Muscle of leg (tissue), 3 donors: ENCODE measurements at regions not wholly inside any gene's neighbourhood (a gene's known extent, or its start where the extent isn't known, plus 50 kb on each side); places are given as distances from the start of the nearest gene placed in this dataset.
A peak's percentile ranks its signal among the peaks of the same experiment; 100 is the strongest.
"Not testable (repeated sequence)": the region's sequence is repeated elsewhere in the genome, so short reads cannot be mapped to it uniquely, and the experiment has no call there.

Experiments used
- DNase-seq: peaks from one replicate; pipeline ENCODE4 v3.0.0; 2013
- H3K27ac ChIP-seq: one replicate; pipeline ENCODE4 v1.5.1; 2013; ENCODE audit warnings: mild to moderate bottlenecking, low read length, control low read depth
- H3K27me3 ChIP-seq: one replicate; pipeline ENCODE4 v1.6.1; 2013; ENCODE audit warnings: low read length; ENCODE audit not compliant: control insufficient read depth, insufficient read depth
- H3K36me3 ChIP-seq: one replicate; pipeline ENCODE4 v1.6.1; 2013; ENCODE audit warnings: low read length; ENCODE audit not compliant: control insufficient read depth, insufficient read depth
- H3K4me1 ChIP-seq: one replicate; pipeline ENCODE4 v1.6.1; 2013; ENCODE audit warnings: low read length; ENCODE audit not compliant: control insufficient read depth, insufficient read depth
- H3K4me3 ChIP-seq: one replicate; pipeline ENCODE4 v1.5.1; 2013; ENCODE audit warnings: low read length, control low read depth
- H3K9me3 ChIP-seq: replicated peaks from 2 replicates; pipeline ENCODE4 v1.6.1; 2013; ENCODE audit warnings: low read depth, low read length; ENCODE audit not compliant: control insufficient read depth
- WGBS: methylation state at CpG from one replicate; pipeline ENCODE4 v1.1.5; 2013; ENCODE audit warnings: missing lambda C conversion rate; ENCODE audit not compliant: insufficient coverage; 5-methylcytosine and 5-hydroxymethylcytosine counted together

- no peak for DNase-seq
- no peaks in the 10 kb centered on the region for H3K4me1 ChIP-seq
- WGBS: no CpG with 5 or more reads among the region's 1 CpG
- H3K4me3 ChIP-seq: no peak overlapping the region
- H3K9me3 ChIP-seq: no peaks in the 10 kb centered on the region
- H3K36me3 ChIP-seq: no peaks in the 10 kb centered on the region
- H3K27me3 ChIP-seq: no peaks in the 10 kb centered on the region
- no peak overlapping the region for H3K27ac ChIP-seq
Measured at GRCh38 chr4:134624365-134624764, 422.8 kb upstream of the PABPC4L start.

GRCh38 chr4:134622626-134623575 lies 421.3 kb upstream of the PABPC4L start:
- WGBS: 38% methylated on average over 9 of the region's 13 CpGs
- not testable (repeated sequence) for H3K27me3 ChIP-seq, H3K36me3 ChIP-seq, H3K9me3 ChIP-seq, H3K4me1 ChIP-seq, H3K4me3 ChIP-seq, H3K27ac ChIP-seq
- peak; percentile 3 for DNase-seq

GRCh38 chr4:134622199-134622598 lies 420.6 kb upstream of the PABPC4L start:
- 100% methylated on average over 2 of the region's 2 CpGs for WGBS
- no peaks in the 10 kb centered on the region for H3K36me3 ChIP-seq
- H3K27me3 ChIP-seq: no peaks in the 10 kb centered on the region
- no peak overlapping the region for H3K27ac ChIP-seq
- no peak overlapping the region for H3K4me3 ChIP-seq
- no peaks in the 10 kb centered on the region for H3K4me1 ChIP-seq
- no peaks in the 10 kb centered on the region for H3K9me3 ChIP-seq
- no peak for DNase-seq

DNA sequence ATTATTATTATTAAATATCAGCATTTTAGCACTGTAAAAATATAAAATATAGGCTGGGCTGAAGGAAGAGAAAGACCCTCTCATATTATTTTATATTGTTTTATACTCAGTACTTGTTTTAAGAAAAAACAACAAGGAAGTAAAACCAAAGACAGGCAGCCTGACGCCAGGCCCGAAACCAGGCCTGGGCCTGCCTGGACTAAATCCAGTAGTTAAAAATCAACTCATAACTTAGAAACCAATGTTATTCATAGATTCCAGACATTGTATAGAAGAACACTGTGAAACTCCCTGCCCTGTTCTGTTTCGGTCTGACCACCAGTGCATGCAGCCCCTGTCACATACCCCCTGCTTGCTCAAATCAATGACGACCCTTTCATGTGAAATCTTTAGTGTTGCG lies 420.1 kb upstream of the PABPC4L start:
- H3K27ac ChIP-seq, DNase-seq, H3K27me3 ChIP-seq, H3K4me1 ChIP-seq, H3K4me3 ChIP-seq, H3K9me3 ChIP-seq, H3K36me3 ChIP-seq: not testable (repeated sequence)
- 70% methylated on average over 2 of the region's 5 CpGs for WGBS

DNA sequence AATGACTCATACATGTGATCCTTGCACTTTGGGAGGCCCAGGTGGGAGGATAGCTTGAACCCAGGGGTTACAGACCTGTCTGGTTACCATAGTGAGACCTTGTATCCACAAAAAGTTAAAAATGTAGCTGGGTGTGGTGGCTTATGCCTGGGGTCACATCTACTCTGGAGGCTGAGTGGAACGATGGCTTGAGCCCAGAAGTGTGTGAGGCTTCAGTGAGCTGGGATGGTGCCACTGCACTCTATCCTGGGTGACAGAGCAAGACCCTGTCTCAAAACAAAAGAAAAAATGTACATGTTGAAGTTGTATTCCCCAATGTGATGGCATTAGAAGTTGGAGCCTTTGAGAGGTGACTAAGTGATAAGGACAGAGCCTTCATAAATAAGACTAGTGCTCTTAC lies 409.4 kb upstream of the PABPC4L start:
- no peaks in the 10 kb centered on the region for H3K36me3 ChIP-seq
- no peaks in the 10 kb centered on the region for H3K27me3 ChIP-seq
- H3K27ac ChIP-seq: no peak overlapping the region
- no peak overlapping the region for H3K4me3 ChIP-seq
- no peaks in the 10 kb centered on the region for H3K4me1 ChIP-seq
- no peak for DNase-seq
- H3K9me3 ChIP-seq: peaks cover 2% of the 10 kb centered on the region
- WGBS: 90% methylated on average over 1 of the region's 1 CpG

DNA sequence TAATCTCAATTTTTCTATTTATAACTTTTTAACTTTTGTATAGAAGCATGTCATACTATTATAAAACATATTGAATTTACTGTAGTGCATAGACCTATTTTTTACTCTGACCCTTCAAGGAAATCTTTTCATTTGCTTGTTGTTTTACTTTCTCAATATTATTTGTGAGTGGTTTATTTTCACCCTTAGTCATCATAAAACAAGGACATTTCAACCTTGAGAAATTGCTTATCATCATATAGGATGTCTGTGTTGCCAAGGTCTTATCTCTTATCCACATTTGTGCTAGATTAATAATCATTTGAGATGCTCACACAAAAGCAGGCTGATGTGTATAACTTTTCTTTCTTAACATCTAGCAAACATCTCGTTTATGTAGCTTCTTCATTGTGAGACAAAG lies 408.6 kb upstream of the PABPC4L start:
- Histone ChIP-seq H3K27me3 (no peaks in the 10 kb centered on the region), H3K4me1 (no peaks in the 10 kb centered on the region)
- no CpG with 5 or more reads among the region's 1 CpG for WGBS

GRCh38 chr4:134601706-134602105 lies 400.1 kb upstream of the PABPC4L start:
- Histone ChIP-seq H3K27me3 (no peaks in the 10 kb centered on the region), H3K9me3 (no peaks in the 10 kb centered on the region), H3K4me3 (no peak overlapping the region), H3K27ac (no peak overlapping the region), H3K4me1 (no peaks in the 10 kb centered on the region), H3K36me3 (no peaks in the 10 kb centered on the region)
- no CpG with 5 or more reads among the region's 1 CpG for WGBS
- DNase-seq: no peak

More for the DNA sequence above, 408.6 kb upstream of the PABPC4L start:
- H3K27ac ChIP-seq: no peak overlapping the region
- no peak overlapping the region for H3K4me3 ChIP-seq
- no peak for DNase-seq
- H3K9me3 ChIP-seq: peaks cover 2% of the 10 kb centered on the region
- no peaks in the 10 kb centered on the region for H3K36me3 ChIP-seq

DNA sequence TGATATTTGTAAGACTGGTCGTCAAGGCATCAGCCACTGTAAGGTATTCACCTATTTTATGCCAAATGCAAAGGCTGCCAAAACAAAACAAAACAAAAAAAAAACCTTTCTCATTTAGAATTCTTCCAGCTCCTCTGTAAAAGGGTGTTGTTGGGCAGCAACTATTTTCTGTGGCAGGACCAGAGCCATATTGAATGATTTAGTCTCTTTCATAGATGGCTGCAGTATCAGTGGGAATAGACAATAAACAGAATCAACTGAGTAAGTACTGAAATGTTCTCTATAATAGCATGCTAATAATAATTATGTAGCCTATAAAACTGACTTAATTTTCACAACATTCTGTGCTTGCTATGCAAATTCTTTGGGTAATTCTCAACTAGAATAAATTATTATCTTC lies 389.7 kb upstream of the PABPC4L start:
- no peak for DNase-seq
- Histone ChIP-seq H3K36me3 (no peaks in the 10 kb centered on the region), H3K4me1 (no peaks in the 10 kb centered on the region), H3K4me3 (no peak overlapping the region), H3K27ac (no peak overlapping the region), H3K27me3 (no peaks in the 10 kb centered on the region), H3K9me3 (no peaks in the 10 kb centered on the region)
- no CpG with 5 or more reads among the region's 1 CpG for WGBS

DNA sequence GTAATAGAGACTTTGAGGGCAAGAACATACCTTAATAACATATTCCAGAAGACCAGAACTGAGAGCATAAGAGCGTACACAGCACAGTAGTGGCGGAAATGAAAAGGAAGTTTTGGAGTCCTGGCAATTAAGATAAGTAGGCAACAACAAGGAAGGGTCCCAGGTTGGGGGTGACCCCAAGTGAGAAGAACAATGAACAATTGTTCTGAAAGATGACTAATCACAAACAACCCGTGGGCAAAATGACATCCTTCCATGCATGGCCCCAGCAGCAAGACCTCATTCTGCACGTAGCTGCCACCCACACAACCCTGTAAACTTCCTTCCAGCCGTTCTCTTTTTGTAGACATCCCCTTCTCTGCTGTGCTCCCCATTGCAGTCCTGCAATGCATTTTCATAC lies 384.4 kb upstream of the PABPC4L start:
- 61% methylated on average over 2 of the region's 5 CpGs for WGBS
- Histone ChIP-seq H3K36me3 (no peaks in the 10 kb centered on the region), H3K4me3 (no peak overlapping the region), H3K27ac (no peak overlapping the region), H3K4me1 (no peaks in the 10 kb centered on the region), H3K9me3 (no peaks in the 10 kb centered on the region), H3K27me3 (no peaks in the 10 kb centered on the region)
- peak; percentile 5 for DNase-seq

- no CpG with 5 or more reads among the region's 1 CpG for WGBS
- Histone ChIP-seq H3K27ac (no peak overlapping the region), H3K9me3 (no peaks in the 10 kb centered on the region), H3K27me3 (no peaks in the 10 kb centered on the region), H3K4me1 (no peaks in the 10 kb centered on the region), H3K36me3 (no peaks in the 10 kb centered on the region), H3K4me3 (no peak overlapping the region)
- no peak for DNase-seq
Measured at GRCh38 chr4:134567461-134567860, 365.9 kb upstream of the PABPC4L start.
